ENCODE measurements at regions not wholly inside any gene's neighbourhood (a gene's known extent, or its start where the extent isn't known, plus 50 kb on each side); places are given as distances from the start of the nearest gene placed in this dataset.

- DNase-seq (ENCODE audit: low spot score) (no peak), ATAC-seq (no peak), FAIRE-seq (no peak)
- H3K27ac ChIP-seq (ENCODE audit: extremely low read length, insufficient read depth, low read length): no peak overlapping the region
- TF ChIP-seq ZNF224 (CRISPR knock-in tag; IDR thresholded peaks at IDR 0.05): no peak
- TF ChIP-seq E2F5 (CRISPR knock-in tag; conservative IDR thresholded peaks at IDR 0.05): no peak
- no peak for TF ChIP-seq MLLT10 (CRISPR knock-in tag; IDR thresholded peaks at IDR 0.05)
- WGBS (ENCODE audit: low lambda C conversion rate): 5% methylated on average over 3 of the region's 3 CpGs
- POLR2A ChIA-PET: no interaction called here
- H3K9ac ChIP-seq (ENCODE audit: insufficient read depth, low read depth, low read length): no peak overlapping the region
- no peaks in the 10 kb centered on the region for H3K79me2 ChIP-seq (ENCODE audit: insufficient read depth, low read length)
- no peak overlapping the region for H3K4me3 ChIP-seq (replicated peaks in 1 of 3; ENCODE audit: insufficient read depth in 1 of 3, low read depth in 2 of 3, low read length in 3 of 3)
- no peaks in the 10 kb centered on the region for H3K27me3 ChIP-seq (ENCODE audit: control insufficient read depth in 1 of 2, insufficient read depth in 2 of 2, low read length in 2 of 2)
- H3K4me1 ChIP-seq (ENCODE audit: insufficient read depth, low read length): no peaks in the 10 kb centered on the region
- H4K20me1 ChIP-seq (ENCODE audit: insufficient read depth, low read length): no peaks in the 10 kb centered on the region
- no peak overlapping the region for H3K4me2 ChIP-seq (ENCODE audit: low read depth, low read length)
- in situ Hi-C loops (cut with HindIII; ENCODE audit: extremely low pct_ligation_motif_present, low pct_unique_long_range_greater_than_20kb): no loop called here
- no peaks in the 10 kb centered on the region for H3K36me3 ChIP-seq (replicated peaks in 1 of 2; ENCODE audit: control insufficient read depth in 1 of 2, insufficient read depth in 2 of 2, low read length in 2 of 2)
- BruUV-seq (replicated peaks): no TSS peak
- no peaks in the 10 kb centered on the region for H3K9me3 ChIP-seq (ENCODE audit: low read length)
- CTCF ChIA-PET (ENCODE audit: low intra/inter-chr PET ratio, low total read pairs): no interaction called here
- intact Hi-C loops (cut with micrococcal nuclease; ENCODE audit: unreplicated experiment): no loop called here
- no peak overlapping the region for H2AFZ ChIP-seq (ENCODE audit: low read length)
These were observed 984.0 kb upstream of the SLC39A10 start for GRCh38 chr2:194672994-194673393.

- CTCF ChIA-PET (ENCODE audit: low intra/inter-chr PET ratio, low total read pairs): no interaction called here
- TF ChIP-seq ZNF44 (CRISPR knock-in tag; IDR thresholded peaks at IDR 0.05) (no peak), MXD1 (CRISPR knock-in tag; IDR thresholded peaks at IDR 0.05) (no peak), NFIC (IDR thresholded peaks at IDR 0.05; ENCODE audit: low read length) (no peak), ZBTB20 (CRISPR knock-in tag; IDR thresholded peaks at IDR 0.05; ENCODE audit: borderline replicate concordance, low read depth) (no peak), CAMTA2 (CRISPR knock-in tag; IDR thresholded peaks at IDR 0.05; ENCODE audit: borderline replicate concordance) (no peak), ZNF281 (CRISPR knock-in tag; IDR thresholded peaks at IDR 0.05; ENCODE audit: borderline replicate concordance) (no peak), ARID2 (CRISPR knock-in tag; IDR thresholded peaks at IDR 0.05; ENCODE audit: borderline replicate concordance) (no peak), THAP8 (CRISPR knock-in tag; IDR thresholded peaks at IDR 0.05; ENCODE audit: borderline replicate concordance) (no peak), GPN1 (CRISPR knock-in tag; IDR thresholded peaks at IDR 0.05; ENCODE audit: borderline replicate concordance) (no peak), ZNF737 (CRISPR knock-in tag; IDR thresholded peaks at IDR 0.05; ENCODE audit: borderline replicate concordance) (no peak), HNRNPH1 (optimal IDR thresholded peaks at IDR 0.05; ENCODE audit: low read depth, low read length) (no peak)
These were observed 995.6 kb upstream of the SLC39A10 start for GRCh38 chr2:194661431-194661830.

More at GRCh38 chr2:194661431-194661830, 995.6 kb upstream of the SLC39A10 start:
- intact Hi-C loops (cut with micrococcal nuclease; ENCODE audit: unreplicated experiment) (no loop called here), in situ Hi-C loops (cut with HindIII; ENCODE audit: extremely low pct_ligation_motif_present, low pct_unique_long_range_greater_than_20kb) (no loop called here)
- no peak overlapping the region for H3K27ac ChIP-seq (ENCODE audit: extremely low read length, insufficient read depth, low read length)
- no peaks in the 10 kb centered on the region for H3K36me3 ChIP-seq (replicated peaks in 1 of 2; ENCODE audit: control insufficient read depth in 1 of 2, insufficient read depth in 2 of 2, low read length in 2 of 2)
- no peak overlapping the region for H3K9ac ChIP-seq (ENCODE audit: insufficient read depth, low read depth, low read length)
- no peak for FAIRE-seq
- 22% methylated on average over 2 of the region's 2 CpGs for WGBS (ENCODE audit: low lambda C conversion rate)
- POLR2A ChIA-PET: no interaction called here
- H3K9me3 ChIP-seq (ENCODE audit: low read length): no peaks in the 10 kb centered on the region
- no peaks in the 10 kb centered on the region for H4K20me1 ChIP-seq (ENCODE audit: insufficient read depth, low read length)
- BruUV-seq (replicated peaks): no TSS peak
- ATAC-seq: no peak
- no peaks in the 10 kb centered on the region for H3K4me1 ChIP-seq (ENCODE audit: insufficient read depth, low read length)
- no peak for DNase-seq (ENCODE audit: low spot score)
- no peak overlapping the region for H3K4me2 ChIP-seq (ENCODE audit: low read depth, low read length)
- H3K27me3 ChIP-seq (ENCODE audit: control insufficient read depth in 1 of 2, insufficient read depth in 2 of 2, low read length in 2 of 2): no peaks in the 10 kb centered on the region
- no peak overlapping the region for H3K4me3 ChIP-seq (replicated peaks in 1 of 3; ENCODE audit: insufficient read depth in 1 of 3, low read depth in 2 of 3, low read length in 3 of 3)
- H2AFZ ChIP-seq (ENCODE audit: low read length): no peak overlapping the region
- no peaks in the 10 kb centered on the region for H3K79me2 ChIP-seq (ENCODE audit: insufficient read depth, low read length)
